SH-SY5Y (cell line): ENCODE measurements at regions not wholly inside any gene's neighbourhood (a gene's known extent, or its start where the extent isn't known, plus 50 kb on each side); places are given as distances from the start of the nearest gene placed in this dataset.

Experiments
- GATA2 ChIP-seq: IDR thresholded peaks from 2 replicates; pipeline ENCODE4 v1.6.1; 2011; ENCODE audit warnings: mild to moderate bottlenecking, low read depth, low read length
- GATA3 ChIP-seq: IDR thresholded peaks from 2 replicates; pipeline ENCODE4 v1.6.1; 2011; ENCODE audit warnings: low read depth, mild to moderate bottlenecking, low read length, moderate library complexity

- TF ChIP-seq GATA3 (no peak), GATA2 (no peak)
Observed at GRCh38 chr3:20924646-20925385, 738.8 kb upstream of the SGO1 start.
